GM10248 (cell line): ENCODE measurements at regions not wholly inside any gene's neighbourhood (a gene's known extent, or its start where the extent isn't known, plus 50 kb on each side); places are given as distances from the start of the nearest gene placed in this dataset.

ENCODE experiments used
- CTCF ChIA-PET: fragments of 300-600 bp; sonication (Branson Sonifier 250); formaldehyde crosslinking; extraction: SDS; loops from one replicate; lab custom pipeline; 2021; ENCODE audit warnings: antibody characterized with exemption; lab: Yijun Ruan, JAX
- POLR2A ChIA-PET: fragments of 350-650 bp; sonication (Branson Sonifier 250); formaldehyde crosslinking; extraction: SDS; loops from one replicate; lab custom pipeline; 2020; ENCODE audit warnings: antibody characterized with exemption; lab: Yijun Ruan, JAX
- DNase-seq: peaks from one replicate; pipeline ENCODE4 v3.0.0; 2012; ENCODE audit errors: extremely low spot score
- TF ChIP-seq, protein P1 (sequence below): IDR thresholded peaks from 2 replicates; pipeline ENCODE4 v1.5.1; 2012; ENCODE audit warnings: mild to moderate bottlenecking, low read depth; ENCODE audit errors: extremely low read depth, missing control alignments, control extremely low read depth

DNA sequence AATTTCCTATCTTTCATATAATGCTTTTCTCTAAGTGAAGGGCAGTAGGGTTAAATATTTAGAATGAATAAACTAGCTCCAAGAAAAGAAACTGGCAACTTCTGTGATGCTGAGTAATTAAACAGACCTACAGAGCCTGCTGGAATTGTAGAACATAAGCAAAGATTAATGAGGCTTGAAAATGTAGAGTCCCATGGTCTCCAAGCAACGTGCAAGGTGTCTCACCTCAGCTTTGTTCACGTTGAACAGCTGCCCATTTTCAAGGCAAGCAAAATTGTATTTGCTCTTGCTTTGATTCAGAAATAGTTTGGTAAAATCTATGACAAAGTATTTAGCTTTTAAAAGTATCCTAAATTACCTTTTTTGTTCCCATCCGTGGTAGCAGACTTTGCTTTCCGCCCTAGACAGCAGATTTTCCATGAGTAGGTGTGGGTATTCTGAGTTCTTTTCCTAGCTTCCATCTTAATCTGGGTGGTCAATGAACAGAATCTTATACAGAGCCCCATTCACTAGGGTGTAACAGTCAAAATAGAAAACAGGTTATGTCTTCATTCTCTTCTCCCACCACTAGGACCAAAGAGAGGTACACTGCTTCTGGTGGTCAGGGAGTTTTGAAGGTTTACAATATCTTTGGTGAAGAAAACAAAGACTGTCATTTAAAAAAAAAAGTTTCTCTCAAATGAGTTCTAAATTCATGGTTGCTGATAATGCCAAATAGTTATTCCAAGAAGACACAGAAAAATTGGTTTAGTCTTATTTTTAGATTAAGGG lies 52.1 kb upstream of the TYRP1 start:
- TF ChIP-seq, protein P1, sequence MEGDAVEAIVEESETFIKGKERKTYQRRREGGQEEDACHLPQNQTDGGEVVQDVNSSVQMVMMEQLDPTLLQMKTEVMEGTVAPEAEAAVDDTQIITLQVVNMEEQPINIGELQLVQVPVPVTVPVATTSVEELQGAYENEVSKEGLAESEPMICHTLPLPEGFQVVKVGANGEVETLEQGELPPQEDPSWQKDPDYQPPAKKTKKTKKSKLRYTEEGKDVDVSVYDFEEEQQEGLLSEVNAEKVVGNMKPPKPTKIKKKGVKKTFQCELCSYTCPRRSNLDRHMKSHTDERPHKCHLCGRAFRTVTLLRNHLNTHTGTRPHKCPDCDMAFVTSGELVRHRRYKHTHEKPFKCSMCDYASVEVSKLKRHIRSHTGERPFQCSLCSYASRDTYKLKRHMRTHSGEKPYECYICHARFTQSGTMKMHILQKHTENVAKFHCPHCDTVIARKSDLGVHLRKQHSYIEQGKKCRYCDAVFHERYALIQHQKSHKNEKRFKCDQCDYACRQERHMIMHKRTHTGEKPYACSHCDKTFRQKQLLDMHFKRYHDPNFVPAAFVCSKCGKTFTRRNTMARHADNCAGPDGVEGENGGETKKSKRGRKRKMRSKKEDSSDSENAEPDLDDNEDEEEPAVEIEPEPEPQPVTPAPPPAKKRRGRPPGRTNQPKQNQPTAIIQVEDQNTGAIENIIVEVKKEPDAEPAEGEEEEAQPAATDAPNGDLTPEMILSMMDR, result no peak
- ChIA-PET POLR2A (no interaction called here), CTCF (interaction anchor here (0.7 to 1.4 kb wide), 2 partner anchors 8 to 21 kb away, joined by 3 to 4 read pairs; no protein-coding TSS in a partner anchor)
- no peak for DNase-seq
